BJ (cell line): ENCODE measurements at regions not wholly inside any gene's neighbourhood (a gene's known extent, or its start where the extent isn't known, plus 50 kb on each side); places are given as distances from the start of the nearest gene placed in this dataset.

ENCODE experiments used
- CTCF ChIA-PET: fragments of 350-600 bp; formaldehyde crosslinking; extraction: SDS; loops from one replicate; lab custom pipeline; 2021; ENCODE audit warnings: antibody characterized with exemption, inconsistent platforms; lab: Yijun Ruan, JAX
- POLR2A ChIA-PET: fragments of 300-600 bp; sonication (Branson Sonifier 250); formaldehyde crosslinking; extraction: SDS; loops from one replicate; lab custom pipeline; 2021; ENCODE audit warnings: antibody characterized with exemption; lab: Charles Lee
- DNase-seq: peaks from one replicate; pipeline ENCODE4 v3.0.0-alpha.2; 2011; ENCODE audit warnings: low read depth
- H3K27me3 ChIP-seq: 2 replicates; pipeline ENCODE4 v1.6.0; 2011; ENCODE audit warnings: low read length; ENCODE audit not compliant: control insufficient read depth, insufficient read depth
- H3K36me3 ChIP-seq: 2 replicates; pipeline ENCODE4 v1.5.1; 2011; ENCODE audit warnings: low read length; ENCODE audit not compliant: control insufficient read depth, insufficient read depth
- H3K4me3 ChIP-seq: 2 replicates; pipeline ENCODE4 v1.5.1; 2011; ENCODE audit warnings: low read depth, mild to moderate bottlenecking, control low read depth, low read length
- CTCF ChIP-seq: IDR thresholded peaks from 2 replicates; pipeline ENCODE4 v1.5.1; 2011; ENCODE audit warnings: low read depth, mild to moderate bottlenecking, control low read depth, inconsistent platforms, low read length, moderate library complexity; ENCODE audit not compliant: insufficient read depth

GRCh38 chr6:164415832-164416563 is 893.4 kb downstream of the C6orf118 start:
- no peaks in the 10 kb centered on the region for H3K27me3 ChIP-seq
- no peaks in the 10 kb centered on the region for H3K36me3 ChIP-seq
- no peak overlapping the region for H3K4me3 ChIP-seq
- POLR2A ChIA-PET, result no interaction called here
- no peak for DNase-seq
- CTCF ChIA-PET, result no interaction called here
- TF ChIP-seq CTCF, result no peak

- no peak for TF ChIP-seq CTCF
- Histone ChIP-seq H3K36me3 (no peaks in the 10 kb centered on the region), H3K27me3 (no peaks in the 10 kb centered on the region), H3K4me3 (no peak overlapping the region)
- POLR2A ChIA-PET, result no interaction called here
- DNase-seq, result no peak
- CTCF ChIA-PET, result no interaction called here
These were observed 894.7 kb downstream of the C6orf118 start for GRCh38 chr6:164414695-164415094.

- Histone ChIP-seq H3K36me3 (no peaks in the 10 kb centered on the region), H3K4me3 (no peak overlapping the region), H3K27me3 (no peaks in the 10 kb centered on the region)
- POLR2A ChIA-PET, result no interaction called here
- TF ChIP-seq CTCF, result no peak
- DNase-seq, result no peak
- CTCF ChIA-PET, result no interaction called here
These were observed 896.8 kb downstream of the C6orf118 start for GRCh38 chr6:164412566-164412965.

GRCh38 chr6:164410017-164410416 is 899.4 kb downstream of the C6orf118 start:
- no peak overlapping the region for H3K4me3 ChIP-seq
- POLR2A ChIA-PET, result no interaction called here
- CTCF ChIA-PET, result no interaction called here
- no peak for DNase-seq
- no peaks in the 10 kb centered on the region for H3K36me3 ChIP-seq
- TF ChIP-seq CTCF, result no peak
- H3K27me3 ChIP-seq, result no peaks in the 10 kb centered on the region

GRCh38 chr6:164409309-164410009 is 899.9 kb downstream of the C6orf118 start:
- no peak for TF ChIP-seq CTCF
- H3K36me3 ChIP-seq, result no peaks in the 10 kb centered on the region
- H3K4me3 ChIP-seq, result no peak overlapping the region
- no peak for DNase-seq
- CTCF ChIA-PET, result no interaction called here
- H3K27me3 ChIP-seq, result no peaks in the 10 kb centered on the region
- POLR2A ChIA-PET, result no interaction called here
